C4-2B (cell line): ENCODE measurements at regions not wholly inside any gene's neighbourhood (a gene's known extent, or its start where the extent isn't known, plus 50 kb on each side); places are given as distances from the start of the nearest gene placed in this dataset.

Experiments
- H3K27ac ChIP-seq: fragments of 450-650 bp; 2 replicates; pipeline ENCODE4 v1.5.1; 2017
- CTCF ChIP-seq: fragments of 450-650 bp; conservative IDR thresholded peaks from 2 replicates; pipeline ENCODE4 v1.5.1; 2017; ENCODE audit warnings: mild to moderate bottlenecking
- ZFX ChIP-seq: fragments of 450-650 bp; IDR thresholded peaks from 2 replicates; pipeline ENCODE4 v1.6.1; 2017

DNA sequence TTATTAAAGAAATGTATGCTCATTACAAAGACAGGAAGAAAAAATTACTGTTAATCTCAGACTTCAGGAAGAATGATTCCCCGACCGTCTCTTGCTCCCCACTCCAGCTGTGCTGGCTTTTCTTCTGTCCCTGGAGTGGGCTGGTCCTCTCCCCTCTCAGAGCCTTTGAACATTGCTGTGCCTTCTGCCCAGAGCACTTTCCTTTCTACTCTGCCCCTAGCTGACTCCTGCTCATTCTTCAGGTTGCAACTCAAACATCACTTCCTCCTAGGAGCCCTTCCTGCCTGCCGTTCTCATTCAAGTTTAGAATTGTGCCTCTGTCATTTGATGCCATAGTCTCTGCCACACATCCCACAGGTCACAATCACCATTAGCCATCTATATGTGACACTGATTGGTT lies 329.5 kb downstream of the MIAT start:
- H3K27ac ChIP-seq, result no peak overlapping the region
- TF ChIP-seq ZFX (no peak), CTCF (no peak)

GRCh38 chr22:26990503-26991189 lies 333.3 kb downstream of the MIAT start:
- TF ChIP-seq CTCF, result no peak
- TF ChIP-seq ZFX, result no peak
- H3K27ac ChIP-seq, result no peak overlapping the region

- no peak for TF ChIP-seq CTCF
- no peak overlapping the region for H3K27ac ChIP-seq
Observed at GRCh38 chr22:26992556-26992955, 335.2 kb downstream of the MIAT start.

- TF ChIP-seq CTCF (no peak), ZFX (no peak)
- H3K27ac ChIP-seq, result no peak overlapping the region
Observed at GRCh38 chr22:26993886-26994285, 336.5 kb downstream of the MIAT start.

DNA sequence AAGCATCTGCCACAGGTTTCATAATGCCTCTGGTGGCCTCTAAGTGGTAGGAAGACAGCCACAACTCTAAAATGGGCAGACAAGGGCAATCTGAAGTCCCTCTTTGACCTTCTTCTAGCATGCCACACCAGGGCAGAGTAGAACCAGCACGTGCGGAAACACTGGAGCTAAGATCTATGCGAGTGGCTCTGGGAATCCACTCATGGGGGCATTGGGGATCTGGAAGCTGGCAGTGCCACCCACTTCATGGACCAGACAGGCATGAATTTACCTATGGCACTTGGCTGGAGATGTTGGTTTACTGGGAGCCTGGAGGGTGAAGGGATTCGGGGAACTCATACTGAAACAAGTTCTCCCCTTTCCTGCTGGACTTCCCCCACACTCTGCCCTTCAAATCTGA lies 337.4 kb downstream of the MIAT start:
- H3K27ac ChIP-seq, result no peak overlapping the region
- TF ChIP-seq CTCF (no peak), ZFX (no peak)

GRCh38 chr22:26995235-26995634 lies 337.8 kb downstream of the MIAT start:
- H3K27ac ChIP-seq, result no peak overlapping the region
- TF ChIP-seq CTCF, result no peak
- TF ChIP-seq ZFX, result no peak

- no peak for TF ChIP-seq CTCF
- TF ChIP-seq ZFX, result no peak
- no peak overlapping the region for H3K27ac ChIP-seq
Observed at GRCh38 chr22:26996154-26996553, 338.8 kb downstream of the MIAT start.
